GM18499 (cell line): ENCODE measurements at regions not wholly inside any gene's neighbourhood (a gene's known extent, or its start where the extent isn't known, plus 50 kb on each side); places are given as distances from the start of the nearest gene placed in this dataset.
A peak's percentile ranks its signal among the peaks of the same experiment; 100 is the strongest.

Source experiments
- ATAC-seq: cut with Tn5 transposase; IDR thresholded peaks from one replicate; pipeline ENCODE4 v1.9.1; 2021; ENCODE audit warnings: moderate number of reproducible peaks; ENCODE audit not compliant: insufficient read depth, unreplicated experiment

DNA sequence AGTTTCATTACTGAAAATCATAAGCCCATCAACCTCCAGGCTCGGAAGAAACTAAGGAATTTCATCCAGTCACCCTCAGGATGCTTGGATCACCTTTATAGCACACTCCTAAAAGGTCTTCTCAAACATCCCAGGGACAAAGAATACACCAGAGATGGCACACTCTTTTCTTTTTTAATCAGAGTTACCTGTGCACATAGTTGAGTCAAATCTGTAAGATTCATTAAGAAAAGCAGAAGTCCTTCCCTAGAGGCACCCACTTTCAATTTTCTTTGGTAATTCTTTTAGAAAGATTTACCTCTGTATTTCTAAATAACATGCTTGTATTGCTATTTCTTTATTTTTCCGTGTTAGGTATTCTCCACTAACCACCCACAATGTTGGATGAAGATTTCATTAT lies 50.6 kb upstream of the IL6 start:
- ATAC-seq = no peak

DNA sequence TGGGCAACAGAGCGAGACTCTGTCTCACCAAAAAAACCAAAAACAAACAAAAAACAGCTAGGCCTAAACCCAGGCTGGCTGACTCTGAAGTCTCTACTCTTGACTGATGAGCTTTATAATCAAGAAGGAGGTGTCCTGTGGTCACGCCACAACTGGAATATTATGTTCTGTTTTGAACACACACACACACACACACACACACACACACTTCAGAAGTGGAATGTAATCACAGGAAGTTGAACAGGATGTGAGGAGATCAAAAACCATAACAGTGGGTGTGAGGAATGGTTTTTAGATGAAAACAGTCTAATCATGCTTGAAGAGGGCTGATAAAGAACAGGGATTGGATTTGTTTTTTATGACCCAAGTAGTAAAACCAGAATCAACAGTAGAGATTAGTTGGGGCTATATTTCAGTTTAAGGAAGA lies 51.1 kb upstream of the IL6 start:
- ATAC-seq = no peak

DNA sequence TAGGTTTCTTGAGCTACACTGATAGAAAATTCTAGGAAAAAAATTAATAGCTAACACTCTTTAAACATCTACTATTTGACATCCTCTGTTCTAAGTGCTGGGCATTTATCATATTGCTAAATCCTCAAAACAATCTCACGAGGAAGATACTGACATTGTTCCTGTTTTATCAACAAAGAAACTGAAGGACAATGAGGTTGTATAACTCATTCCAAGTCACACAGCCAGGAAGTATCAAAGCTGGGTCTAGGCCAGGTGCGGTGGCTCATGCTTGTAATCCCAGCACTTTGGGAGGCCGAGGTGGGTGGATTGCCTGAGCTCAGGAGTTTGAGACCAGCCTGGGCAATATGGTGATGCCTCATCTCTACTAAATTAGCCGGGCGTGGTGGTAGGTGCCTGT lies 51.6 kb upstream of the IL6 start:
- ATAC-seq = no peak

DNA sequence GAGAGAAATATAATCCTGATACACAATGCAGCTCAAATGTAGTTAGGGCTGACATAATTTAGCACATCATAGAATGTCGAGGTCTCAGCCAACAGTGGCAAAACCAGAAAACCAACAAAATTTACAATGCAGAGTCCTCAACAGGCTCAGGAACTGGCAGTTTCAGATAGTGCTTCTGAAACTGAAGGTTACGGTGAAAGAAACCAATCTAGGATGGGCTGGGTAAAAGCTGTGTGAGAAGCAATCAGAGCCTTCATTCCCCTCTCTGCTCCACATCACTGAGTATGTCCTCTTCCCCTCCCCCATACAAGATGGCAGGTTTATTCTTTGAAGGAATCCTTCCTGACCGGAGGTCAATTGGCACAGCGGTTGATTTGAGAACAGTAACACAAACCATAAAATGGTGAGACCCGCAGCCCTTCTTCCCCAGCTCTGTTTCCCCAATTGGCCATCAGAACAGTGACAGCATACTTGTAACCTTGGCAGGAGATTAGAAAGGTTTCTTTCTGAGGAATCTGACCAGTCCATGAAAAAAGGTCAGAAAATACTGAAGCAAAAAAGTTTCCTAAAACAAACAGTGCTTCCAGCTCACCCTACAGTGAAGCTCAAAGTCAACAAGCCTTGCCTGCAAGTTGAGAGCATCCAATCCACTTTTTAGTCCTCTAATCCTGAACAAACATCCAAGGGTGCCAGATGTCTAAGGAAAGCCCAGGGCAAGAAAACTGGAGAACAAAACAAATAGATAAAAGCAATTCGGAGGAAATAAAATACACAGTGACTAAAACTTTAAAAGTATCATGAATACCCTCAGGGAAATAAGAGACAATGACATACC lies 53.9 kb upstream of the IL6 start:
- ATAC-seq = peak; percentile 58

DNA sequence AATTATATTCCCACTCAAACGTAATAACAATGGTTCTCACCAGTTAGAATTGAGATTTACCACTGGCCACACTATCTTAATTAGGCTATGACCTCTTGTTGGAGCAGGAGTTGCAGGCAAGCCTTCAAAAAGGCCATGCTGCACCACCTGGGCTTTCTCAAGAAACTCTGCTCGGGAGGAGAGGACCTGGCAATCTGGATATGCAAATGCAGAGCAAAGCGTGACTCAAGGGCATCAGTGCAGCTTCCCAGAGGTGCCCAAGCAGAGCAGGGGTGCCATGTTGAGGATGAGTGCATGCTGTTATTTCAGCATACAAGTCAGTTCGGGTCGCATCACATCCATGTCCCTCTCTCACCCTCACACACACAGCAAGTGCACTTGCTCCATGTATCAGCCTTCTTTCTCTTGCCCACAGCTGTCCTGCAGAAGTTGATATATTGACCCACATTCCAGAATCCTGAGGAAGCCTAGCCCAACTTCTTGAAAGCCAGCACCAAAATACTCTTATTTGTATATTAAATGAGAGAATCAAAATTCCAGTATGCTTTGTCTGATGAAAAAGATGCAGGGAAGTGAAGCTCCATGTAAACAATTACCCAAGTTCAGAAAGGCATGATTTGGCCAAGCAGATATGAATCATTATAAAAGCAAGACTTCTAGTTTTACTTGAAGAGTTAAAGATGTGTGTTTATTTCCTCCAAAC lies 55.7 kb upstream of the IL6 start:
- no peak for ATAC-seq

DNA sequence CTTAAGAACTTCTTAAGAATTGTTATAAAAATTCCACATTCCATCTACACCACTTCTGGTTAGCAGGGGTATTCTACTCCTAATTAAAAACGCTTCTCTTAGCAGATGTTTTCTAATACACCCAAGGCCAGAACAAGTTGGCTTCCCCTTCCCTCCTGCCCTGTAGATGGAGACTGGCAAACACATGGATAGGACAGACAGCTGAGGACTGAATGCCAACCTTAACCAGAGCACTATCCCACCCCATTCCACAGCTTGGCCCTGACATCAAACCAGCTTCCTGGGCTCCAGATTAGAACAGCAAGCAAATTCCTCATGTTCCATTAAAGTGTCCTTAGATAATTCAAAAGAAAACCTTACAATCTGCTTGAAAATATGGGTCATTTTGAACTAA lies 56.6 kb upstream of the IL6 start:
- no peak for ATAC-seq

DNA sequence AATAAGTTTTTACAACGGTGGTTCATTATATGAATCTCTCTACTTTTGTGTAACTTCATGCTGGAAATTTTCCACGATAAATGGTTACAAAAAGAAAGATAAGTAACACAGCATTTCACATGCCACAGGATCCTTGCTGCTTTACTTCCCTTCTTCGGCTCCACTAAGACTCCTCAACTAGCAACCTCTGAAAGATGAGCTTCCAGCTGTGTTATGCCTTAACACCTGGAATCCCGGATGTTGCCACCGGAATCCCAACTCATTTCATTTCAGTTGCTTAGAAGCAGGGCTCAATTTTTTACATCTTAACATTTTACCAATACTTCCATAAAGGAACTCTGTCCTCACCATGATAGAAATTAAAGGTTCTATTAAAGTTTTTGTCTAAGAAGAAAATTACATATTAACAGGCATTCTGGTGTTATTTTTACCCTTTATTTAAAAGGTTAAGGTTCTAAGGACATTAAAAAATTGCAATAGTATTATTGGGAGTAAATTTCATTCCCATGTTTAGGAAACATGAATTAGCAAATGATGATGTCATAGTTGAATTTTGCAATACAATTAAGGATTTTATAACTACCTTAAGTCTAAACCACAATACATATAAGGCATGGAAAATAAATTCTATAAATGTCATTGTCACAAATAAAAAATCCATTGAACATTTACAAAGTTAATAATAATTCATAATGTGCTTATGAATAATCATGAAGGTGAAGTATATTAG lies 57.1 kb upstream of the IL6 start:
- no peak for ATAC-seq

DNA sequence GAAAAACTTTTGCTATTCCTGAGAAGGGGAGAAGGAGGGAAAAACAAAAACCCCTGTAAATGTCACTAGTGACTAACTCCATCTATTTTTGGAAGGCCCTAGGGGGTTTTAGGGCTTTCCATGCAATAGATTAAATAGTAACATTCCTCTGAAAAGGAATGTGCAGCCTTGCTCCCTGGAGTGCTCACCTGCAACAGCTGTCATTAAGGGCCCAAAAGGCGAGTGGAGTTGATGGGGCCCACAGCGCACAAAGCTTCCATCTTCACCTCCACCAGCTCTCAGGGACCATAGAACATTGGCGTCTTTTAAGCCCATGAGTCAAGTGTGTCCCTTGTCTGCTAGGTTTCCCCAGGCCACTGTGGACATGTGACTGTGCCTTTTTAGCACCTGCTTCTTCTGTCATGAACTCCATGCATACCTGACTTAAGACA lies 58.0 kb upstream of the IL6 start:
- no peak for ATAC-seq

DNA sequence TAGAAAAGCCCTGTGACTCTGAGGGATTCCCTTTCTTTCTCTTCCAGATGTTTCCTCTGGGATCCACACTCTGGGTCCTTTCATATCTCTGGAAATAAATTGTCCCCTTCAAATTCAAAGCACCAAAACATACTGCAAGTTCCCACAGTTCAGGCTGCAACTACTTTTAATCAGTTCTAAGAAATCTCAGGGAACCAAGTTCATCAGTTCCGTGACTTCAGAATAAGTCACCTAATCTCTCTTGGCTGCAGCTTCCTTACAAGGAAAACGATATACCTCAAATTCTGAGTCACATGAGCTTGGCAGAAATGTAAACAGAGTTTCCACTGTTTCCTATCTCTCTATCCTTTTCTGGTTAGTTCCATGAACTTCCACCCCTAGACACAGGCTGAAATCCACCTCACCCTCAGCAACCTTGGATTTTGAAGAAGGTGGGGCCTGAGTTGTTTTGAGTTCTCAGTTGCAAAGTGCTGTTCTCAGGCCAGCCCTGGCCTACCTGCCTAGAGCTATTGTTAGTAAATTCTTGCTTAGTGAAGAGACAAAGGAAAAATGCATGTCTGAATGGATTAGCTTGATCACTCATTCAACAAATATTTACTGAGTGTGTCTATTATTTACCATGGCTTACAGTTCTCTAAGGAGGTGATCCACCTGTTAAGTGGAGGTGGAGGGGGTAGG lies 59.3 kb upstream of the IL6 start:
- ATAC-seq = no peak

DNA sequence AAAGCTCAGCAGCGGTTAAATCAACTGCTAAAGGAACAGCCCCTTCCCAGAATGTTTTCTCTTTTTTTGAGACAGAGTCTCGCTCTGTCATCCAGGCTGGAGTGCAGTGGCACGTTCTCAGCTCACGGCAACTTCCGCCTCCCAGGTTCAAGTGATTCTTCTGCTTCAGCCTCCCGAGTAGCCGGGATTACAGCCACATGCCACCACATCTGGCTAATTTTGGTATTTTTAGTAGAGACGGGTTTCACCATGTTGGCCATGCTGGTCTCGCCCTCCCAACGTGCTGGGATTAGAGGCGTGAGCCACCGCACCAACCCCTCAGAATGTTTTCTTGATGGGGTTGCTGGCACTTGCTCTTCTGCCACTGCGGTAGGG lies 59.8 kb upstream of the IL6 start:
- no peak for ATAC-seq

DNA sequence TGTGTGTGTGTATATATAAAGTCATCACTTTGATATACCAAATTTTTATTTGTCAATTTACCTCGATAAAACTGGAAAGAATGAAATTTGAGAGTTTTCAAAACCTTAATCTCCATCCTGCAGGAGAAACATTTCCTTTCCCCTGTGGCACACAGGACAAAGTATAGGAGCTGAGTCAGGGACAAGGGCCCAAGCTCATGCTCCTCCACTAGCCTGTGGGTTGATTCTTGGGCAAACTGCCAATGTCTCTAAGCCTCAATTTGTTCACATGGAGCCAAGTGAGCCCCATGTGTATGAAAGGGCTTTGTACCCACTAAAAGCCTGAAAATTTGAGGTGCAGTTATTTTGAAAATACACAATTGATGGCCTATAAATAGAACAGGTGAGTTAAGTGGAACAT lies 60.3 kb upstream of the IL6 start:
- no peak for ATAC-seq

DNA sequence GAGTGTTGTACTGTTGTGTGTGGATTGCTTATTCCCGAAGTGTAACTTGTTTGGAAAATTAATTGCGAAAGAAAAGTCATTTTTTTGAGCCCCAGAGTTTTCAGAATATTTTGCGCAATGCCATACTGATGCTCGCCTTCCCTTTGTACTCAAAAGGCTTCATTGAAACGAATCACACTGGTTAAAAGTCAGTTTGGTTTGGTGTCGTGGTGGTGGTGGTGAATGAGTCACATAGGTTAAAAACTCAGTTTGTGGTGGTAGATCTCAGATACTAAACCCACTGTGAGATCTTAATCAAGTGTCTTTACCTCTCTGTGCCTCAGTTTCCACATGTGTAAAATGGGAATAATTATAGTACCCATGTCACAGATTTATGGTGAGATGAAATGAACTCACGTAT lies 61.1 kb upstream of the IL6 start:
- ATAC-seq = no peak

DNA sequence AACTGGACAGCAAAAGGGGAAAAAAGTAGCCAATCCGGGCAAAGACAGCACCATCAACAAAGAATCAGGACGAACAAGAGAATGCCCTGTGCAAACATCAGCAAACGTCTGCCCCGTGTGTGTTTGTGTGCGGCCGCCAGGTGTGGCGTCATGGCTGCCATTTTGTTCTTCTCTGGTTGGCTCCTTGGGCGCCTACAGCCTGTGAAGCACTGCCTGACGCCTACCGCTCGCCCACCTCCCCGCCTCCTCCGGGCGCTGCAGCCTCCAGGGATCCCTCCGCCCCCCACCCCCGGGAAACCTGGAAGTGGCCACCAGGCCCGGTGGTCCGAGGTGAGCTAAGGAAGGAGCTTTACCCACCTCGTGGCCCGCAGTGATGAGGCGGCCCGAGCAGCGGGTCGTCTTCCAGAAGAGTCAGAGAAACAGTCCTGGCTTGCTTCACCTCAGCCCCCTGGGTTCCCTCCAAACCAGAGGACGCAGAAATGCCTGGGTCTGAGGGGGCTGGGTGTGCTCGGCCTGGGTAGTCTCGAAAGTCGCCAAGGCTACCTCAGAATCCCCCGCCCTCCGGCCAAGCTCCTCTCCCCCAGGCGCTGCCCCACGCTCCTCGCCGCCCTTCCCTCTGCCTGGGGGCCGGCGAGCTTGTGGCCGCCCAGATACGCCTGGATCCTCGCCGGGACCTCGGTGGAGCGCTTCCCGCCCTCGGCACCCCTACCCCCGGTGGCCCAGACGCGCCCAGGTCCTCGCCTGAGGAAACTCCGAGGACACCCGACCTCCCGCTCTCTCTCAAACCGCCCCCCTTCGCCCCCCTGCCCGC lies 61.8 kb upstream of the IL6 start:
- ATAC-seq = no peak

DNA sequence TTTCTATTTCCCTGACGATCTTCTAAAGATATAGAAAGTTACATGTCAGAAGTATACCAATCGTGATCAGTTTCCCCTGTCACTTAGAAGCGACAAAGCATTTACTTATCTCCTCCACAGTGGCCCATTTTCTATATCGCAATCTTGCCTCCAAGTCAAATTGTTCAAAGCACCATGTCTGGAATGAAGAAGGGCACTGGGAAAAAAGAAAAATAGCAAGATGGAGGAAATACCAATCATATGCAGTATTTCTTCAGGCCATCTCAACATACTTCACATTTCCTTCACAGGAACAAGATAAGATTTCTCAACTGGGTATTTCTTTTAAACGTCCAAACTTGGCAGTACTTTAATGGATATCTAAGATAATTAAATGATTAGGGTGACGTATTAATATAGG lies 63.3 kb upstream of the IL6 start:
- ATAC-seq = no peak

DNA sequence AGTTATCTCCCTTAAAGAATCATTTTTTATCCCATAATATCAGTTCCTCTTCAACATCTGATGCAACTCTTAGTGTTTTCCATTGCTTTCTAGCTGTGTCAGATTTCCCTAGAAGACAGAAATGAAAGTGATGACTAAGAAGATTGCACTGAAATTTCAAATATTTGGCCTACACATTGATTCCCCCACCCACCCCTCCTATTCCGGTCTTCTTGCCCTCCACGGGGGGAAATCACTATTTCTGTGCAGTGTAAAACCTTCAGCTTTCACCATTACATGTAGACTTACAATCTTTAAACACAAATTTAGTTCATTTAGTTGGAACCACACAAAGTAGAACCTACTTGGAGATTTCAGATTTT lies 63.7 kb upstream of the IL6 start:
- ATAC-seq = no peak

DNA sequence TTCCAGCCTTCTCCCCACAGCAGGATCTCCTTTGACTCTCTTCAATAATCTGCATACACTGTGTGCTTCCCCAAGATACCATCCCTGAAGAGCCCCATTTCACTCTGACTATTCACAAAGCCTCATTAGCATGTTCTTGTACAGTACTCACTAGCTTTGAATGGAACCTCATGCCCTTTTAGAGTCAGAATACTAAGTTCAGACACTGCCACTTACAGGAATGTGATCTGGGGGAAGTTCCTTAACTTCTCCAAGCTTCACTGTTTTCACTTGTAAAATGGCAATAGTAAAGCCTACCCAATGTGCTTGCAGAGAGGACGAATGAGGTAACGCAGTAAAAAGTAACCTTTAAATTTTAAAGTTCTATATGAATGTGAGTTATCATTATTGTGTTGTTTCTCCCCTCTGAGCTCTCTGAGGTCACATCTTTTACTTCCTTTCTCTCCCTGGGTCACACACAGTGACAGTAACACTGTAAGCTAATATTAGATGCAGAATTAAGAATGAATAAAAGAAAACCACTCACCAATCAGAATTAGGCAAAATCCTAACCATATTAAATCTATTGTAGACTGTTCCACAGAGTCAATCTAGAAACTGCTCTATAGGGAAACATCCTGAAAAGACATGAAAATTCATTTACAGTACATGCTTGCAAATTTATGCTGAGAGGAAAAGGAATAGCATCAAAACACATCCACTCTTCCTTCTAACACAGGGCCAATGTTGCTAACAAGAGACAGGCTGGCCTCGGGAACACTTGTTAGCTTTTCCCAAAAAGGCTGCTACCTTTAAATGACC lies 64.2 kb upstream of the IL6 start:
- ATAC-seq = no peak

DNA sequence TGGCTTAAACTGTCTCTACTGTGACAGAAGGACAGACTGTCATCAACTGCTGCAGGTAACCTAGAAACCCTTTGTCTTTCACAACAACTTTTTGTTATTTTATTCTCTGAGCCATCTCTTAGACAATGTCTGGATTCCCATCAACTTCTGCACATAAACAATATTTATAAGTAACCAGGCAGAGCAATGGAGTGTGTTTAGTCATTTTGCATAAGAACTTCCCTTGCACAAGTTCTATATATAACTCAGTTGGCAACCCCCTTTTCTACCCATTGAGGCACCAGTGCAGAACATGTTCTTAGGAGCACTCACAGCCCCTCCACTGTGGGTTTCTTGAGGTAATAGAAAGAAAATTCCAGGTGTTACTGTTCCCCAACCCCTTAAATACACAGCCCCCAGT lies 65.0 kb upstream of the IL6 start:
- ATAC-seq = no peak

DNA sequence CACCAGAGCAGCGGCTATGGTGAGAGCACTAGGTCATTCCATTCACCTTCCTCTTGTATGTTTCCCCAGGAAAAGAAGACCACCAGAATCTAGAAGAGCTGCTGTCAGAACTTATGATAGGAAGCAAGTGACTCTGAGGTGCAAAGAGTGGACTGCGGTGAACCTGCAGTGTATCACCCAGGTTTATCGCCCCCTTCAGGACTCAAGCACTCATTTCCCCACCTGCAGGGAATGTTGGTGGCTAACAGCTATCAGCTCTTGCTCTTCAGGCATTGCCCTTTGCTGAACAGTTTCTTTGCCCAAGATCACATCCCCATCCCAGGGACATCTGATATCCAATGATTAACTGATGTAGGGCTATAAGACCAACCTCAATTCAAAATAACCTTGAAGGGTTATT lies 66.3 kb upstream of the IL6 start:
- ATAC-seq = no peak

DNA sequence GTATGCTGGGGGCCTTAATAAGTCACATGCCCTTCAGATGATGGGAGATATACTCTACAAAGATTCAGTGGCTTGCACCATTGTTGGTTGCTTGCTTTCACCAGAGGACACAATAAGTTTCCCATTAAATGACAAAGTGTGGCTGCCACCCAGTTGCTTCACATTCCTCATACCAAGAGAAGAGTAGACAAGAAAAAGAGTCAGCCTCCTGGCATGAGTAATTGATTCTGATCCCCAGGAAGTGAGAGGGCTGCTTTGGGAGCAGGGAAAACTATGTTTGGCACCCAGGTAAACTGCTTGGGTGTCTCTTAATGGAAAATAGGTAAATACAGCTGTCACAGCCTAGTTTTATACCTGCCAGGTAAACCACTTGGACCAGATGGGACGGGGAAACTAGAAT lies 66.7 kb upstream of the IL6 start:
- no peak for ATAC-seq
